Transverse colon (tissue), 4 donors: ENCODE measurements at regions not wholly inside any gene's neighbourhood (a gene's known extent, or its start where the extent isn't known, plus 50 kb on each side); places are given as distances from the start of the nearest gene placed in this dataset.

ENCODE experiments used
- EP300 ChIP-seq: sonication (generic); formaldehyde crosslinking; IDR thresholded peaks from one replicate; pipeline ENCODE4 v1.6.1; 2017; ENCODE audit warnings: antibody characterized with exemption, low read depth
- POLR2A ChIP-seq: fragments of 450-650 bp; IDR thresholded peaks from one replicate; pipeline ENCODE4 v1.6.1; 2016; ENCODE audit warnings: antibody characterized with exemption, mild to moderate bottlenecking, moderate library complexity
- POLR2AphosphoS5 ChIP-seq, 3 donors: sonication (generic); formaldehyde crosslinking; IDR thresholded peaks; one replicate each; pipeline ENCODE4 v1.6.1; 2016; ENCODE audit warnings: antibody characterized with exemption in 3 of 3
- TF ChIP-seq, protein P1 (sequence below), 5 experiments: fragments of 200-600 bp in 3 of 5; fragments of 450-650 bp in 2 of 5; sonication (generic) in 3 of 5; IDR thresholded peaks; 1 replicate in 2 of 5; 2 replicates in 3 of 5; pipeline ENCODE4 v1.5.1; 2016 to 2017; ENCODE audit warnings: antibody characterized with exemption in 5 of 5, inconsistent platforms in 3 of 5, mild to moderate bottlenecking in 2 of 5, moderate library complexity in 1 of 5

DNA sequence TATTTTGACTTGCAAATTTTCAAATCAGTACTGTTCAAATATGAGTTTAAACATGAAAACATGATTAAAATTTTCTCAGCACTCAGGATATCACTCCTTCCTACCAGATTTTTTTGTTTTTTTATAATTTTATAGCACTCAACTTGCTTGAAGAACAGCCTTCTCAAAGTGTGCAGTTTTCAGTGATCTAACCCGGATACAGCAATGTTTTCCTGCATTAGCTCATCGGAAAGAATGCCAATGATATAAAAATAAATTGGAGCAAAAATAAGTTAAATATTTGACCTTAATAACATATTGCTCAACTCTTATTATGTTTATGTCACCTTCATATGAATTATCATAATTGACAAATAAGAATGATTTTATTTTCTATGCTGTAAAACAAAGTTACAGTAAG lies 766.8 kb downstream of the USP25 start:
- TF ChIP-seq, protein P1, sequence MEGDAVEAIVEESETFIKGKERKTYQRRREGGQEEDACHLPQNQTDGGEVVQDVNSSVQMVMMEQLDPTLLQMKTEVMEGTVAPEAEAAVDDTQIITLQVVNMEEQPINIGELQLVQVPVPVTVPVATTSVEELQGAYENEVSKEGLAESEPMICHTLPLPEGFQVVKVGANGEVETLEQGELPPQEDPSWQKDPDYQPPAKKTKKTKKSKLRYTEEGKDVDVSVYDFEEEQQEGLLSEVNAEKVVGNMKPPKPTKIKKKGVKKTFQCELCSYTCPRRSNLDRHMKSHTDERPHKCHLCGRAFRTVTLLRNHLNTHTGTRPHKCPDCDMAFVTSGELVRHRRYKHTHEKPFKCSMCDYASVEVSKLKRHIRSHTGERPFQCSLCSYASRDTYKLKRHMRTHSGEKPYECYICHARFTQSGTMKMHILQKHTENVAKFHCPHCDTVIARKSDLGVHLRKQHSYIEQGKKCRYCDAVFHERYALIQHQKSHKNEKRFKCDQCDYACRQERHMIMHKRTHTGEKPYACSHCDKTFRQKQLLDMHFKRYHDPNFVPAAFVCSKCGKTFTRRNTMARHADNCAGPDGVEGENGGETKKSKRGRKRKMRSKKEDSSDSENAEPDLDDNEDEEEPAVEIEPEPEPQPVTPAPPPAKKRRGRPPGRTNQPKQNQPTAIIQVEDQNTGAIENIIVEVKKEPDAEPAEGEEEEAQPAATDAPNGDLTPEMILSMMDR (IDR thresholded peaks at IDR 0.05): no peak
- TF ChIP-seq POLR2AphosphoS5 (IDR thresholded peaks at IDR 0.05) (no peak), POLR2A (no peak), EP300 (no peak)
